CD1c-positive myeloid dendritic cell (primary cell): ENCODE measurements at regions not wholly inside any gene's neighbourhood (a gene's known extent, or its start where the extent isn't known, plus 50 kb on each side); places are given as distances from the start of the nearest gene placed in this dataset.
"Not testable (repeated sequence)": the region's sequence is repeated elsewhere in the genome, so short reads cannot be mapped to it uniquely, and the experiment has no call there.

Experiments used
- DNase-seq: peaks from one replicate; pipeline ENCODE4 v3.0.0-alpha.2; 2016; ENCODE audit errors: extremely low spot score

- DNase-seq = no peak
Observed at GRCh38 chr20:57773059-57773815, 63.4 kb upstream of the PMEPA1 start.

- no peak for DNase-seq
Observed at GRCh38 chr20:57772349-57772964, 62.6 kb upstream of the PMEPA1 start.

- DNase-seq = no peak
Observed at GRCh38 chr20:57770852-57771720, 61.3 kb upstream of the PMEPA1 start.

- not testable (repeated sequence) for DNase-seq
Observed at GRCh38 chr20:57770401-57770800, 60.6 kb upstream of the PMEPA1 start.

GRCh38 chr20:57769756-57770155 is 59.9 kb upstream of the PMEPA1 start:
- DNase-seq = no peak

GRCh38 chr20:57768519-57768918 is 58.7 kb upstream of the PMEPA1 start:
- DNase-seq = no peak

- no peak for DNase-seq
Observed at GRCh38 chr20:57767441-57767840, 57.6 kb upstream of the PMEPA1 start.

- no peak for DNase-seq
Observed at GRCh38 chr20:57763235-57763595, 53.4 kb upstream of the PMEPA1 start.

GRCh38 chr20:57762531-57763234 is 52.9 kb upstream of the PMEPA1 start:
- DNase-seq = no peak

- no peak for DNase-seq
Observed at GRCh38 chr20:57761413-57761734, 51.6 kb upstream of the PMEPA1 start.

GRCh38 chr20:57760698-57761412 is 51.0 kb upstream of the PMEPA1 start:
- peak; percentile 7 for DNase-seq

- no peak for DNase-seq
Observed at GRCh38 chr20:57759724-57760123, 49.9 kb upstream of the PMEPA1 start.
